ENCODE measurements at regions not wholly inside any gene's neighbourhood (a gene's known extent, or its start where the extent isn't known, plus 50 kb on each side); places are given as distances from the start of the nearest gene placed in this dataset.
"Not testable (repeated sequence)": the region's sequence is repeated elsewhere in the genome, so short reads cannot be mapped to it uniquely, and the experiment has no call there.

GRCh38 chr1:94658221-94658620 is 116.7 kb upstream of the F3 start:
- Histone ChIP-seq H3K4me3 (no peak overlapping the region), H3K36me3 (no peaks in the 10 kb centered on the region), H3K27ac (no peak overlapping the region), H3K9me3 (no peaks in the 10 kb centered on the region), H3K27me3 (no peaks in the 10 kb centered on the region), H3K4me1 (no peaks in the 10 kb centered on the region)
- DNase-seq (no peak), ATAC-seq (no peak)
- intact Hi-C loops (cut with DNase I; ENCODE audit: low total_unique reads), result no loop called here
- TF ChIP-seq CTCF (IDR thresholded peaks at IDR 0.05 in 4 of 5, conservative IDR thresholded peaks at IDR 0.05 in 1 of 5), result no peak
- no peak for TF ChIP-seq POLR2A (IDR thresholded peaks at IDR 0.05)
- in situ Hi-C loops (cut with MboI; ENCODE audit: low sequenced_read_pairs in 4 of 4), result no loop called here

GRCh38 chr1:94657776-94658175 is 116.2 kb upstream of the F3 start:
- H3K27me3 ChIP-seq; in situ Hi-C loops (cut with MboI; ENCODE audit: low sequenced_read_pairs in 4 of 4); ATAC-seq; H3K4me1 ChIP-seq; H3K36me3 ChIP-seq; H3K9me3 ChIP-seq; H3K4me3 ChIP-seq; DNase-seq; intact Hi-C loops (cut with DNase I; ENCODE audit: low total_unique reads); H3K27ac ChIP-seq: not testable (repeated sequence)

GRCh38 chr1:94656967-94657366 is 115.4 kb upstream of the F3 start:
- H3K4me3 ChIP-seq, result no peak overlapping the region
- intact Hi-C loops (cut with DNase I; ENCODE audit: low total_unique reads), result no loop called here
- no peak for DNase-seq
- H3K9me3 ChIP-seq, result no peaks in the 10 kb centered on the region
- no peak for ATAC-seq
- H3K4me1 ChIP-seq, result no peaks in the 10 kb centered on the region
- in situ Hi-C loops (cut with MboI; ENCODE audit: low sequenced_read_pairs in 4 of 4), result no loop called here
- no peaks in the 10 kb centered on the region for H3K36me3 ChIP-seq
- no peak overlapping the region for H3K27ac ChIP-seq
- TF ChIP-seq CTCF (IDR thresholded peaks at IDR 0.05 in 4 of 5, conservative IDR thresholded peaks at IDR 0.05 in 1 of 5) (no peak), POLR2A (IDR thresholded peaks at IDR 0.05) (no peak)
- H3K27me3 ChIP-seq, result no peaks in the 10 kb centered on the region

GRCh38 chr1:94654919-94655318 is 113.4 kb upstream of the F3 start:
- no peaks in the 10 kb centered on the region for H3K4me1 ChIP-seq
- H3K36me3 ChIP-seq, result no peaks in the 10 kb centered on the region
- H3K4me3 ChIP-seq, result no peak overlapping the region
- H3K27me3 ChIP-seq, result no peaks in the 10 kb centered on the region
- intact Hi-C loops (cut with DNase I; ENCODE audit: low total_unique reads), result no loop called here
- TF ChIP-seq CTCF (IDR thresholded peaks at IDR 0.05 in 4 of 5, conservative IDR thresholded peaks at IDR 0.05 in 1 of 5), result no peak
- TF ChIP-seq POLR2A (IDR thresholded peaks at IDR 0.05), result no peak
- no peak for DNase-seq
- in situ Hi-C loops (cut with MboI; ENCODE audit: low sequenced_read_pairs in 4 of 4), result no loop called here
- no peak overlapping the region for H3K27ac ChIP-seq
- ATAC-seq, result no peak
- H3K9me3 ChIP-seq, result no peaks in the 10 kb centered on the region

- H3K36me3 ChIP-seq, result no peaks in the 10 kb centered on the region
- intact Hi-C loops (cut with DNase I; ENCODE audit: low total_unique reads) (no loop called here), in situ Hi-C loops (cut with MboI; ENCODE audit: low sequenced_read_pairs in 4 of 4) (no loop called here)
- H3K27ac ChIP-seq, result no peak overlapping the region
- no peaks in the 10 kb centered on the region for H3K9me3 ChIP-seq
- DNase-seq (no peak), ATAC-seq (no peak)
- TF ChIP-seq CTCF (IDR thresholded peaks at IDR 0.05 in 4 of 5, conservative IDR thresholded peaks at IDR 0.05 in 1 of 5) (no peak), POLR2A (IDR thresholded peaks at IDR 0.05) (no peak)
- no peaks in the 10 kb centered on the region for H3K4me1 ChIP-seq
- H3K27me3 ChIP-seq, result no peaks in the 10 kb centered on the region
- H3K4me3 ChIP-seq, result no peak overlapping the region
Measured at GRCh38 chr1:94654459-94654858, 112.9 kb upstream of the F3 start.
